NCI-H460 (cell line): ENCODE measurements at regions not wholly inside any gene's neighbourhood (a gene's known extent, or its start where the extent isn't known, plus 50 kb on each side); places are given as distances from the start of the nearest gene placed in this dataset.

Experiments
- DNase-seq: peaks from one replicate; pipeline ENCODE4 v3.0.0-alpha.2; 2016; ENCODE audit warnings: low read depth; ENCODE audit errors: extremely low read depth

DNA sequence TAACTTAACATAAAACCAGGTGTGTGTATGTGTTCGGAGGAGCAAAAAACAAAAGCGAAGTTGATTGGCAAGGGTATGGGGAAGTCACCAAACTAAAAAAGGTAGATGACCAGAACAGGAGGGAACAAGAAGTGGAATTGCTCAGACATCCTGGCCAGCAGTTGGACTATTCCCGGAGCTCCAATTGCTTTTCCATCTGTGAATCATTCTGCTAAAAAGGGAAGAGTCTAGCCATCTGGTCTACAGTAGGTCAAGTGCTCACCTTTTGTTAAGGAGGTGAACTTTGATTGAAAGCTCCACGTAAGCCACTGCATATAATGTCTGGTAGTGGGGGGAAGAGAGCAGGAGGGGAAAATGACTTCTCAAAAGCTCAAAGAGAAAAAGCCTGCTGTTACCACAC is 50.0 kb upstream of the BET1 start:
- no peak for DNase-seq

DNA sequence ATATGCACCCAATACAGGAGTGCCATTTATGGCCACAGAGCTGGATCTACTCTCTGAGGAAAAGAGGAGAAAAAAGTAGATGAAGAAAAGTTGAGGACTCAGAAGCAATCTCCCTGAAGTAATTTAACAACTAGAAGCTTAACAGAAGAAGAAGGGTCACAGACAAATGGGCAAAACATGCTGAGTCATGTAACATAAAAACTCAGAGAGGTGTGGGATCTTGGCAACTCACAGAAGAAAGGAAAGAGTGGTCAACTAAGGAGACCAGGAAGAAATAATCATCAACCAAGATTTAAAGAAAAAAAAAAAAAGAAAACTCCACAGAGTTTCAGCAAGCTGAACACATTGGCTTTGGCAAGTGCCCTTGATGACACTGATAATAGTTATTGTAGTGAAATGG is 51.8 kb upstream of the BET1 start:
- DNase-seq = no peak

DNA sequence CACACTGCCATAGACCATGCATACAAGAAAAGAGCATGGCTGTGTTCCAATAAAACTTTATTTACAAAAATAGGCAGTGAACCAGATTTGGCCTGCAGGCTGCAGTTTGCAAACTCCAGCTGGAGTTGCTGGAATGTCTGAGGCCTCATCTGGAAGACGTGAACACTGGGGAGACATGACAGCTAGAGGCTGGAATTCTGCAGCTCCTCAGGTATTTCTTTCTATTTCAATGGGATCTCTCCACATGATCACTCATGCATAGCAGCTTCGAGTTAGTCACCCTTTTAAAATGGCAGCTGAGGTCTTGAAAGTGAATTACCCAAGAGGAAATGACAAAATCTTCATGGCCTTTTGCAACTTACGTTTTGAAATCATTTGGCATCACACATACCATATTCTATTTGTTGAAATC is 52.6 kb upstream of the BET1 start:
- peak; percentile 82 for DNase-seq

DNA sequence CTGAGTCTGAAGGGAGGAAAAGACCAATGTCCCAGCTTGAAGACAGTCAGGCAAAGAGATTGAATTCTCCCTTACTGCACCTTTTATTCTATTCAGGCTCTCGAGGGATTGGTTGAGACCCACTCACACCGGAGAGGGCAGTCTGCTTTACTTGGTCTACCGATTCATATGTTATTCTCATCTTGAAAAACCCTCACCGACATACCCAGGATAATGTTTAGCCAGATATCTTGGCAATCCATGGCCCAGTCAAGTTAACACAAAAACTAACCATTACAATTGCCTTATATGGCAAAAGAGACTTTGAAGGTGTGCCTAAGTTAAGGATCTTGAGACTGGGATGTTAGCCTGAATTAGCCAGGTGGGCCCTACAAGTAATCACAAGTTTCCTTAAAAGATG is 53.8 kb upstream of the BET1 start:
- no peak for DNase-seq

DNA sequence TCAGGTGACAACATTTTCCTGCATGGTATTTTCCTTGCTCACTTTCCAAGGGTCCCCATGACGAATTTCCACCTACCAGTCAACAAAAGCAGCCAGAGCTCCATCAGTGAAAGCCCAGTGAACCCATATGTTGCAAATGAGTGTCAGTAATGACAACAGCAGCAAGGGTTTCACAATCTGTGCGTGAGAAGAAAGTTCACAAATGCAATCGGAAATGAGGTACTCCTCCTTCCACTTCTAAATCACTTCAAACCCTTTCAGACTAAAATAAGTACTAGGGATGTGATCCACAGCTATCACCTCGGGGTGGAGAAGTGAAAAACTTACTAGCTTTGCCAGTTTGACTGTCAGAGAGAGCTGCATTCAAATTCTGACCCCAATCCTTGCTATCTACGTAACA is 55.6 kb upstream of the BET1 start:
- DNase-seq = peak; percentile 94

DNA sequence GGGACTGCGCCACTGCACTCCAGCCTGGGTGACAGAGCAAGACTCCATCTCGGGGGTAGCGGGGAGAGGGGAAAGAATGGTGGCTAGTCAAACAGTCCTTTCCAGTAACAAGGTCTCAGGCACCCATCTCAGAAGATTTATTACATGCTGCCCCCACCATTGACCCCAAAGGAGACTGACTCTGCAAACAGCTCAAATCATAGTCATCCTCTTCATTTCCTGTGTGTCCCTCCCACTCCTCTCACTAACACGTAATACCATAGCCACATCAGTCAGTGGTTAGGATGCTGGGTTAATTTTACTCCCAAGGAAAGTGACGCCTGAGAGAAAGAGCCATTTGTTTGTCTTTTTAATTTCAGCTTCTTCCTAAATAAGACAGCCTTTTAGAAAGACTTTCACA is 56.6 kb upstream of the BET1 start:
- peak; percentile 66 for DNase-seq

DNA sequence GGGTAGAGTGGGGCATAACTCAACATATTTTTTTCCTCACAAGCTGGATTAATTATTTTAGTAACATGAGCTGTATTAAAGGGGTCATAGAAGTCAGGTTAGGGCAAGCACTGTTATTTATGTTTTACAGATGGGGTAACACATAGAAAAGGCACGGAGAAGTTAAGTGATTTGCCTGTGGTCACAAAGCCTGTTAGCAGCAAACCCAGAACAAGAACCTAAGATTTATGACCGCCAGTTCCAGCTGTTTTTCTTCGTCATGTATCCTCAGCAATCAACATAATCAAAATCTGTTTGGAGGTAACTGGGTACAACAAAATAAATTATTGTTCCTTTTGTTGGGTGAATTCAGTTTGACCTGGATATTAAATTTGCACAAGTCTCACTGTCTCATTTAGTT is 57.2 kb upstream of the BET1 start:
- DNase-seq = no peak

DNA sequence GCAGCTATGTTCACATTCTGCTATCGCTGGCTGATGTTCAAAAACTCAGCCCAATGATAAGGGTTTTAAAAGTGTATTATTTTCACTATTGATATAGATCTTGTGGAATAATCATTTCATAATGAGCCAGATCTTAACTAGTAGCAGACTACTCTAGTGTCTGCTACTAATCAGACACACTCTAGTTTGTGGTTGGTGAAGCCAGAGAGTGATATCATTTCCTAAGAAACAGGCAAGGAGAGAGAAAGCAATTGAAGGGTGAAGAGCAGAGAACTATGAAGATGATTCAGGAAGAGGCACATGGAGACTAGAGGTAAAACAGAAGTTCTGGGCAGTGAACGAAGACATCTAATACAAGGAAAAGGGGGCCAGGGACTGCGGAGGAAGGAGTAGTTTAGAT is 58.2 kb upstream of the BET1 start:
- no peak for DNase-seq

DNA sequence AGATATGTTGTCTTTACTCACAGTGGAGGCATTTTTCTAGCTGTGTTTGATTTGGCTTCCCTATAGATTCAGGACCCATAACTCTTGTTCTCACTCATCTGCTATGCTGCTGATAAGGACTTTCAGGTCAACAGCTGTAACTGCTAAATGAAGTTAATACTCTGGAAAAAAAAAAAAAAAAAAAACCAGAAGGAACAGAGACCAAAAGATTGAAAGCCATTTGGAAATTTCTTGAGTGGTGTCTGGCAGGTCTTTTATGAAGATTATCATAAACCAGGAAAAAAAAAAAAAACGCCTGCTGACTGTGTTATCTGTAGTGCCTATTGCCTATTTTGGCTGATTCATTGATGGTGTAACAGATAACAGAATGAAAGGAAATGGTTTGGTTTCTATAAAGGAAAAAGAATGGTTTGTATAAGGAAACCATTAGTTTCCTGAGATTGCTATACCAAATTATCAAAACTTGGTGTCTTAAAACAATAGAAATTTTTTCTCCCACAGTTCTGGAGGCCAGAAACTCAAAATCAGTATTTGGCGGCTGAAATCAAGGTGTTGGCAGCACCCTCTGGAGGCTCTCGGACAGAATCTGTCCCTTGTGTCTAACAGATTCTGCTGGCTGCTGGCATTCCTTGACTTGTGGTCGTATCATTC is 60.5 kb upstream of the BET1 start:
- DNase-seq = no peak

DNA sequence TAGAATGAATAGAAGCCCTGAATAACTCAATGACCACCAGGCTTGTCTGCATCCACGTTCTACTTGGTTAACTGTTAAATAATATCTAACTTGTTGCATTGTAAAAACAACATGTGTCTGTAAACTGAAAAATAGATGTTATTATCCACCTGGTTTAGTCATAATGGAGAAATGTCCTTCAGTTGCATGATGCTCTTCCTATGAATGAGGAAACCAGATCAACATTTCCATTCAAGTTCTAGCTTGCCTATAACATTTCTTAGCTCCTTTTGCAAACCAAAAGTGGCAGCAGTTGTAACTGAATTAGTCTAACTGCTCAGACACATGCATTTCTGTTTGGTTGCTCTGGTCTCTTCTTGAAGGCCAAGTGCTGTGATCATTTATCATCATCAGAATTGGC is 62.9 kb upstream of the BET1 start:
- DNase-seq = no peak

DNA sequence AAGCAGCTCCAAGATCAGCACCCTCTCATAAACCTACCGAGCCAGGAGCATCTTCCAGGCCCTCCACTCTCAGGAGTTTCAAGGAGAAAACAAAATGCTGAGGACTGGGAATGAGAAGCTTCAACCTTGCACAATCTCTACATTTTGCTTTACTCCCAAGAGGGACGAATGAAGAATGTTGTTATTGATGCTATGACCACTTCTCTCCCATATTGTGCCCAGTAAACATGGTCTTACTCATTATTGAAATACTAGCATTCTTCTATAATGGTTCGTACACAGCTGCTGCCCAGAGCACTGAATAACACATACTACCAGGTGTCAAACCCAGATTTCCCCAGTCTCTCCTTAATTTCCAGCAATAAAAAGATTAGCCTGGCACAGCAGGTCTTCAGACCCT is 63.4 kb upstream of the BET1 start:
- no peak for DNase-seq

DNA sequence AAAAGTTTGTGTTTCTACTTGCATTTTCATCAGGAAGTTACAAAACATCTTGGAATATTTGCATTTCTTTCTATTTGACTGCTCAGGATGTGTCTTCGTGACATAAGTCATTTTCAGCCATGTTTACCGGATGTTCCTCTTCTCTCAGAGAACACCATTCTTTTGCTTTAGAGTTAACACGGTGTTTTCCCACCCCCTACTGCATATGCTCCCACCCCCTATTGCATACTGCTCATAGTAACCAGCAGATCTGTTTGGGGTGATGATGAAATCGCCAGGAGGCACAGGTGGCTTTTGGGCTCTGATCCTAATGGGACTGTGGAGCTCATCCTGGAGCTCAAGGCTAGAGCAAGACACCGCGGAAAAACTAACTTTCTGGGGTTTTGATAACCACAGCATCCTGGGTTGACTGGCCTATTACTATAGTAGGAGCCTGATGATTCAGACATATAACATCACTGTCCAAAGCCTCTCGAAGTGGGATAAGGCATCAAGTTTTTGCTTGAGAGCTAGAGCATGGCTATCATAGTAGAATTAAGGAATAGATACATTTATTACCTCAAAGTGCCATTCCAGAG is 65.1 kb upstream of the BET1 start:
- DNase-seq = no peak

DNA sequence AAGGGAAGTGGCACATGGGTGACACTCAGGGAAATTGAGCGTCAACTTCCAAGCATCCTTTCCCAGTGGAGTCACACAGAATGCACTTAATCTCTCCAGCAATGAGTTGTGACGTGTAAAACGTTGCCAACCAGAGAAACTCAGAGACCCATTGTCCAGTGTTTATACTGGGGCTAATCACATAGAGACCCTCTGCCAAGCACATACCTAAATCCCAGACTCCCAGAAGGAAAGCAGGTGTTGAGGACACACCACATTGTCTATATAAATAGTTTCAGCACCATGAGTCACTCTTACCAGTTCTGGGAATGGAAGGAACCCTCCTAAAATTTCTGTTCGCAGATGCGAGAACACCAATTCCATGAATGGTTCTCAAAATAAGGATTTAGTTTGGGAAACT is 76.4 kb upstream of the BET1 start:
- DNase-seq = no peak

DNA sequence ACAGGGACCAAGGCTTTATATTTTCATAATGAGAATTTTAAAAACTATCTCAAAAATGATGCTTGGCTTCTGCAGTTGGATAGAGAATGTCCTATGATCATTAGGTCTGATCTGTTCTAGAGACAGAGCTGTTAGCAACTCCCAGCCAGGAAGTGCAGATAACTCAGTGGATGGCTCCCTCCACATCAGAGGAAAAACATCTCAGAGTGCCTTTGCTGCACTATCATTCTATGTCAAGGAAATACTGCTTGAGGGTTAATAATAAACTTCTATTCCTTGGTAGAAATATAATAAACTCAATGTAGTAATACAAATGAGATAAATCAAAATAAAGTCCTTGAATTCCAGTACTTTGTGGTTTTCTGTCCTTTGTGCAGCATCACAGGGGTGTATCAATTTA is 78.0 kb upstream of the BET1 start:
- no peak for DNase-seq

DNA sequence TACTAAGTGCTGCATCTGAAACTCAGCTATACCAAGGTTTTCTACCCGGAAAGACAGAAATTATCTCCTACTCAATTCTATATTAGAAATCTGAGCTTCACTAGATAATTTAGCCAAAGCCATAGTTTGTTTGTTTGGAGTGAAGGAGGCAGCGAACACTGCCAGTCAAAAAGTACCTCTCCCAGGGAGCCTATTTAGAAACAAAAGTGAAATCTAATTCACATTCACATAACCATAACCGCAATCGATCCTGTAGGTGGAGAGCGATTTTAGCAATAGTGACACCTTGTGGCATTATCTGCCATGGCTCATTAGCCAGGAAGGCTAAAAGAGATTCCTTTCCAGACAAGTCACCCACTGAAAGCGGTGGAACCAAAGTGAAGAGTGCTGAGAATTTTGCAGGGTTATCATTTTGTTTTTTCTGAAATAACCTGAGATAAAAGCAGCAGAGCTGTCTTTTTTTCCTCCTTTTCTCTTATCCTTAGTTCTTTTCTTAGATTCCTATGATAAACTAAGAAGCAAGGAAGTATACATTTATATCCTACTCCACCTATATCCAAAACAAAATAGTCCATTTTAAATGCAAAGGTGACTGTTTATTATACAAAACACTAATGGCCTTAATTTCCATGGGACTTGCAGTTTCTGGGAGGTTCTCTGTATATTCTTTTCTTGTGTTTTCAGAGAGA is 83.7 kb upstream of the BET1 start:
- peak; percentile 72 for DNase-seq

DNA sequence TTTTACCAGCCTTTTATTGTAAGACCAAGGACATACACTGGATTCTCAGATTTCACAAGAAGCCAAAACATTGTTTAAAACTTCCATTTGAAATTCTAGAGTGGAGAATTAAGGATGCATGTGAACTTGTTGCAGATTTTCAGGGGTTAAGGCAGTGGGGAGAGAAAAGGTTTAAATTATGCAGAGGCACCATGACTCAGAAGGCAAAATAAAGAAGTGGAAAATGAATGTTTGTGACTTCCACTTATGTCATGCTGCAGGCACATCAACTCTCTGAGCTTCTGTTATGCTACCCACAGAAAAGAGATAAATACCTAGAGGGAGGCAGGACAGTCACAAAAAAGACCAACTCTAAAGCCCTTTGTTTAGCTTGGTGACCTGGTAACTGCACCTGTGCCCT is 84.4 kb upstream of the BET1 start:
- DNase-seq = no peak

DNA sequence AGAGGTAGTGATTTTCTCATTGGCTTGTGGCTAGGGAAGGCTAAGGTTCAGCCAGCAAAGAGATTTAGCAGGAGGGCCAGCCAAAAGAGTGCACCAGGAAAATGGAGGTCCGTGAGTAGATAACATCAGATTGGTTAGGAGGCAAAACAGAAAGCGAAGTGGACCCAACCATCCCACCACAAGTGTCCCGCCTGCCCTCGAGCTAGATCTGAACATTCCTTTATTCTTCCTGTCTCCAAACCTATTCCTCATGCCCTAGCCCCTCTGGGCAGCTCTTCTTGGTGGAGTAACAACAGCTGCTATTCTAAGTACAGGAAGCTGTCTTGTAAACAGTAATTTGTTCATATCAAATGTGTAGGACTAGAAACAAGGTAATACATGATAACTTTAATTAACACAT is 85.7 kb upstream of the BET1 start:
- no peak for DNase-seq

DNA sequence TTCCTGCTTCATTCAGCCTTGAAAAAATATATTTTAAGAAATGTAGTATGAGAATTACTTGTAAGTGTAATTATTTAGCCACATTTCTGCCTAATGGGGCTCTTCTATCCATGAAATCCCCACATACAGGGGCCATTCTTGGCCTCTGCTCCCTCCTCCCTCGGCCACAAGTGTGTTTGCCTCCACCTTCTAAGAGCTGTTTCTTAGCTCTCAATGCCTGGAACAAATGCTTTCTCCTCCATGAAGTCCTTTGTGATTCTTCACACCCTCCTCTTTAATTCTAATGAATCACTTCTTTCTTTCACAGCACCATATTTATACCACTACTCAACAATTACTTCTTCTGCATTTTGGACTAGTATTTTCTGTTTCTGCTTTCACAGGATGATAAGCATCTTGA is 88.8 kb upstream of the BET1 start:
- no peak for DNase-seq

DNA sequence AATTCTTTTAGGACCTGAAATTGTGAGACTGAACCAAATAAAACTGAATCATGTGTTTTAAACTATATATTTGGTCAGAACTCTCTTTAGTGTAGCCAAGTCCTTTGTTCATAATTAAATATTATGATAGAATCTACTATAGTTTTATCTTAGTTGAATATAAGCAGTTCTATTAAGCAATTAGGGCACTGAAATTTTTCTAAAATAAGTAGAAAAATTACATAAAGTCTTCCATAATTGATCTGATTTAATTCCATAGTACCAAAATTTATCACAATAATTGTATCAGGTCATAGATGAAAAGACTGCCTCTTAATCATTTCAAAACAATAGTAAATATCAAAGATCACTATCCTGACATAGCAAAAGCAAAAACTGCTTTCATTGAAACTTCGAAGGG is 90.1 kb upstream of the BET1 start:
- DNase-seq = no peak

DNA sequence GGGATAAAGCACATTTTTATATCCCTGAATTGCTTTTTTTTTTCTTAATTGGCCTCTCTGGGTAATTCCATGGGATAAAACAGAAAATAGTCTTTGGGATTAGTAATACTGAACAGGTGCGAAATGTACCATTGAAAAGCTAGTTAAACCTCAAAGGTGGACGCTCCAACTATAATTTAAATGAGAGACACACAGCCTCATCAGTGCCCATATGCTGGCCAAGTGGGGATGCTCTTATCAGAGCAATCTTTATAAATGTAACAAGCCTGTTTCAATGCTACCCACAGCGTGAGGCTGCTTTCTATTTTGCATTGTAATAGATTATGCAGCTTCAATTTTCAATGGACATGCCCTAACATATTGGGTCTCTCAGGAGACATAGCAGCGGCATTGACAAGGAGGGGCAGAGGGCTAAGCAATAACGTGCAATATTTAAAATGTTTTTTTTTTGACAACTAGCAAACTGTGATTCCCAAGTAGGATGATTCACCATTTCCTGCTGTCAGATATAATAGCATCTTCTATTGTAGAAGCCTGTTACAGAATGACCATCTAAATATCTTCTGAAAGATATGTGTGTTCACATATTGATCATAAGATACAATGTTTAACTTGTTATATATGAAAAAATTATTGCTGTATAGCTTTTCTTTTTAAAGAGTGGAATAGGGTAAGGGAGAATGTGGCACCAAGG is 91.3 kb upstream of the BET1 start:
- no peak for DNase-seq

DNA sequence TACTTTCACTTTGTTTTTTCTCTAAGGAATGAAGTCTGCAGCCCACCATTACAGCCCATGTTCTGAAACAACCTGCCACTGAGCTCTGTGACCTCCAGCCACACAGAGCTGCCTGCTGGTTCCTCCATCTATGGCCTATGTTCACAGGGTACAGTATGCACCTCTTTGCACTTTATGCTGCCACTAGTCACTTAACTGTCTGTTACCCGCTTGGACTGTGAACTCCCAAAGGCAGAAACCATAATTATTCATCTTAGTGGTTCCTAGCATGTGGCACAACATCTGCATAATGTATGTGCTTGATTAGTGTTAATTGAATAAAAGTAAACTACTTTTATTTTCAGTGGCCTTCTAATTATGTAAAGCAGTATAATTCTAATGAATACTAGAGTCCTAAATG is 95.5 kb upstream of the BET1 start:
- no peak for DNase-seq
